ENCODE measurements at regions not wholly inside any gene's neighbourhood (a gene's known extent, or its start where the extent isn't known, plus 50 kb on each side); places are given as distances from the start of the nearest gene placed in this dataset.

DNA sequence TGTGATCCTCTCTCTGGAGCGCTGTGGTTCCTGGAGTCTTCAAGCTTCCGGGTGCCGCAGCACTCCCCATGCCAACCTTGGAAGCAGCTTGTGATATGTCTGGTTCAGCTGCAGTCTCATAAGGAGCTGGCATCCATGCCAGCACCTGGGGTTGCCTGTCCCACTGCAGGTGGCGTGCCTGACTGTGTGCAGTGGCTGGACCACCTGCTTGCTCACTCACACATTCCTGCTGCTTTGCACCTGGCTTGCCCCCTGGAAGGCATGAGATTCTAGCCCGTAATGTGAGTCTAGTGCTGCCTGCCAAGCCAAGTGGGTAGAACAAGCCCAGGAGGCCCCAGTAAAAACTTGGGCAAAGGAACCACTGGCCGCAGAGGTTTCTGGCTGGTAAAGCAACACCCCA is 687.2 kb upstream of the AADAT start:
- no peaks in the 10 kb centered on the region for H3K9me3 ChIP-seq
- H3K27ac ChIP-seq = no peak overlapping the region
- no peaks in the 10 kb centered on the region for H3K4me1 ChIP-seq
- intact Hi-C loops (cut with DNase I) = no loop called here
- ATAC-seq = no peak
- no peak overlapping the region for H3K4me3 ChIP-seq
- no peak for TF ChIP-seq POLR2A (IDR thresholded peaks at IDR 0.05)
- TF ChIP-seq, protein P1, sequence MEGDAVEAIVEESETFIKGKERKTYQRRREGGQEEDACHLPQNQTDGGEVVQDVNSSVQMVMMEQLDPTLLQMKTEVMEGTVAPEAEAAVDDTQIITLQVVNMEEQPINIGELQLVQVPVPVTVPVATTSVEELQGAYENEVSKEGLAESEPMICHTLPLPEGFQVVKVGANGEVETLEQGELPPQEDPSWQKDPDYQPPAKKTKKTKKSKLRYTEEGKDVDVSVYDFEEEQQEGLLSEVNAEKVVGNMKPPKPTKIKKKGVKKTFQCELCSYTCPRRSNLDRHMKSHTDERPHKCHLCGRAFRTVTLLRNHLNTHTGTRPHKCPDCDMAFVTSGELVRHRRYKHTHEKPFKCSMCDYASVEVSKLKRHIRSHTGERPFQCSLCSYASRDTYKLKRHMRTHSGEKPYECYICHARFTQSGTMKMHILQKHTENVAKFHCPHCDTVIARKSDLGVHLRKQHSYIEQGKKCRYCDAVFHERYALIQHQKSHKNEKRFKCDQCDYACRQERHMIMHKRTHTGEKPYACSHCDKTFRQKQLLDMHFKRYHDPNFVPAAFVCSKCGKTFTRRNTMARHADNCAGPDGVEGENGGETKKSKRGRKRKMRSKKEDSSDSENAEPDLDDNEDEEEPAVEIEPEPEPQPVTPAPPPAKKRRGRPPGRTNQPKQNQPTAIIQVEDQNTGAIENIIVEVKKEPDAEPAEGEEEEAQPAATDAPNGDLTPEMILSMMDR (IDR thresholded peaks at IDR 0.05) = no peak
- DNase-seq = no peak
- 89 to 90% methylated on average over 5 to 6 of the region's 6 CpGs for WGBS, 2 donors
- H3K36me3 ChIP-seq (replicated peaks in 1 of 2; ENCODE audit: insufficient read depth in 1 of 2, low read depth in 2 of 2) = no peaks in the 10 kb centered on the region
- no peaks in the 10 kb centered on the region for H3K27me3 ChIP-seq

DNA sequence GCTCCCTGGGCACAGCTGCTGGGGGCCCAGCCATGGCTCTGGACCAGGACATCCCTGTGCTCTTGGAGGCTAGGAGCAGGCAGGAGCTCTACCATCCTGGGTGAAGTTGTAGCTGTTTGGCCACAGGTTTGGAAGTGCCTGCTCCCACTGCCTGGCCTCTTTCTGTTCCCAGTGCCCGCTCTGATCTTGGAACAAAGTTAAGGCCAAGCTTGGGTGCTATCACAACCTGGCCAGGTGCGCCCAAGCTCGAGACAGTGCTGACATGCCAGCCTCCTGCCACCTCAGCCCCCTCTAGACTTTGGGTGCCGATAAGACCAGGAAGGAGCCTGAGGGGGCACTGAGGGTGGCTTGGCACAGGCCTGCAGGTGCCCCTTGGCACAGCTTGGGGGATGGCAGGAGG is 686.1 kb upstream of the AADAT start:
- no peaks in the 10 kb centered on the region for H3K4me1 ChIP-seq
- DNase-seq = no peak
- H3K27ac ChIP-seq = no peak overlapping the region
- no peaks in the 10 kb centered on the region for H3K36me3 ChIP-seq (replicated peaks in 1 of 2; ENCODE audit: insufficient read depth in 1 of 2, low read depth in 2 of 2)
- TF ChIP-seq POLR2A (IDR thresholded peaks at IDR 0.05) = no peak
- TF ChIP-seq, protein P1 (IDR thresholded peaks at IDR 0.05) = no peak
- no peaks in the 10 kb centered on the region for H3K27me3 ChIP-seq
- ATAC-seq = no peak
- intact Hi-C loops (cut with DNase I) = no loop called here
- no peak overlapping the region for H3K4me3 ChIP-seq
- no peaks in the 10 kb centered on the region for H3K9me3 ChIP-seq
- 85 to 90% methylated on average over 3 to 4 of the region's 4 CpGs for WGBS, 2 donors

DNA sequence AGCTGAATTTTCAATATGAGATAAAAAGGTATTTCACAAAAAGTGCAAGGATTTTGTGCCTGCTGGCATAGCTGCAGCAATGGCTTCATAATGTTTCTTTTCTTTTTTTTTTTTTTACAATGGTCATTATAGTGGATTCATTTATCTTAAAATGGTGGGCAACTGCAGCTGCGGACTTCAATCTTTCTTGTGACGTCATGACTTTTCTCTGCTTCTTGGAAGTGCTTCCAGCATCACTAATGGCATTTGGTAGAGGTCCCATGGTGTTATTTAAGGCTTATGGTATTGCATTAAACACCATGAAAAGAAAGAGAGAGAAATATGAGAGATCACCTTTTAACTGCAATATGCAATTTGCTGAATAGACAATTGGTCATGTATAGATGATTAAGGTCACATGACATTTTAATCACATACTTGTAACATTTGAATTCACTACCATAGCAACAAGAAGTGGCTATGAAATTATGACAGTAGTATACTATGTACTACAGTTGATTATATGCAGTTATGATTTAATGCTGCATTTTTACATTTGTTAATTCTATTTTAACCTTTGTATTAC is 684.0 kb upstream of the AADAT start:
- TF ChIP-seq, protein P1 (IDR thresholded peaks at IDR 0.05) = no peak
- TF ChIP-seq POLR2A (IDR thresholded peaks at IDR 0.05) = no peak
- WGBS, 2 donors = 46 to 47% methylated on average over 2 of the region's 2 CpGs
- intact Hi-C loops (cut with DNase I) = no loop called here
- DNase-seq (no peak), ATAC-seq (no peak)
- Histone ChIP-seq H3K4me1 (no peaks in the 10 kb centered on the region), H3K36me3 (replicated peaks in 1 of 2; ENCODE audit: insufficient read depth in 1 of 2, low read depth in 2 of 2) (no peaks in the 10 kb centered on the region), H3K27me3 (no peaks in the 10 kb centered on the region), H3K9me3 (no peaks in the 10 kb centered on the region), H3K4me3 (no peak overlapping the region), H3K27ac (no peak overlapping the region)

DNA sequence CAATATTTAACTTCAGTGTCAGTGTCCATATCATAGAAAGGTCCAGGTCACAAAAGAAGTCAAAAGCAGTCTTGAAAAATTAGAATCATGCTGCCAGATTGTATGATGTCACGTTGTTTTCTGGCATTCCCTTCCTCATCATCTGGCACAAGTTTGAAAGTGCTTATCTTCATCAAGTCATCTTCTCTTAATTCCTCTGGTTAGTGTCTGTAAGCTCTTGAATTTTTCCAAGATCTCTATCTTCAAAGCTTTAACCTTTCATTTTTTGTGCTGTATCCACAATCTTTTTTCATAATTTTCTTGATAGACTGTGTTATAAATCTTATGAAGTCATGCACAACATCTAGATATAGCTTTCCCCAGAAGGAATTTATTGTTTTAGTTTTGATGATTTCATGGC is 682.7 kb upstream of the AADAT start:
- Histone ChIP-seq H3K4me1 (no peaks in the 10 kb centered on the region), H3K27me3 (no peaks in the 10 kb centered on the region), H3K9me3 (no peaks in the 10 kb centered on the region), H3K27ac (no peak overlapping the region), H3K4me3 (no peak overlapping the region), H3K36me3 (replicated peaks in 1 of 2; ENCODE audit: insufficient read depth in 1 of 2, low read depth in 2 of 2) (no peaks in the 10 kb centered on the region)
- DNase-seq (no peak), ATAC-seq (no peak)
- intact Hi-C loops (cut with DNase I) = no loop called here
- WGBS, 2 donors = 44 to 57% methylated on average over 1 of the region's 1 CpG
- TF ChIP-seq, protein P1 (IDR thresholded peaks at IDR 0.05) = no peak
- TF ChIP-seq POLR2A (IDR thresholded peaks at IDR 0.05) = no peak

DNA sequence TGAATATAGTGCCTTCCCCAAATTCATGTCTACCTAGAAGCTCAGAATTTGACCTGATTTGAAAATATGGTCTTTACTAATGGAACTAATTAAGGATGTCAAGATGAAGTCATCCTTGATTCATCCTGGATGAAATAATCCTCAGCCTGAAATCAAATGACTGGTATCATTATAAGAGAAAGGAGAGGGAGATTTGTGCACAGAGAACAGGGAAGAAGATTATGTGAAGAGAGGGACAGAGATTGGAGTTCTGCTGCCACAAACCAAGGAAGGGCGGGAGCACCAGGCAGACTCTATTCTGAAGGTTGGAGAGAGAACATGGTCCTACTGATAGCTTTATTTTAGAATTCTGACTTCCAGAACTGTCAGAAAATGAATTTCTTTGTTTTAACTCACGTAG is 680.9 kb upstream of the AADAT start:
- Histone ChIP-seq H3K4me1 (no peaks in the 10 kb centered on the region), H3K27ac (no peak overlapping the region), H3K4me3 (no peak overlapping the region), H3K9me3 (no peaks in the 10 kb centered on the region), H3K36me3 (replicated peaks in 1 of 2; ENCODE audit: insufficient read depth in 1 of 2, low read depth in 2 of 2) (no peaks in the 10 kb centered on the region), H3K27me3 (no peaks in the 10 kb centered on the region)
- no peak for ATAC-seq
- intact Hi-C loops (cut with DNase I) = no loop called here
- TF ChIP-seq POLR2A (IDR thresholded peaks at IDR 0.05) = no peak
- TF ChIP-seq, protein P1 (IDR thresholded peaks at IDR 0.05) = no peak
- DNase-seq = no peak
- WGBS, 2 donors = 56 to 59% methylated on average over 2 of the region's 2 CpGs

Data from body of pancreas (tissue), 4 donors.